PC-3 (cell line): ENCODE measurements at regions not wholly inside any gene's neighbourhood (a gene's known extent, or its start where the extent isn't known, plus 50 kb on each side); places are given as distances from the start of the nearest gene placed in this dataset.

Source experiments
- ATAC-seq: fragments of 200-7000 bp; cut with Tn5 transposase; 2 replicates; pipeline ENCODE4 v1.9.1; 2020; ENCODE audit warnings: mild to moderate bottlenecking, moderate library complexity
- BruUV-seq: library from RNA; stranded (reverse); fragments of 400-500 nt; replicated peaks from 2 replicates; lab custom pipeline; 2021; lab: Mats Ljungman, UMichigan
- CTCF ChIA-PET: fragments of 300-600 bp; sonication (Branson Sonifier 250); formaldehyde crosslinking; loops from one replicate; lab custom pipeline; 2022; ENCODE audit warnings: antibody characterized with exemption; lab: Charles Lee
- POLR2A ChIA-PET: fragments of 300-600 bp; sonication (Branson Sonifier 250); formaldehyde crosslinking; loops from one replicate; lab custom pipeline; 2022; ENCODE audit warnings: antibody characterized with exemption; ENCODE audit not compliant: unreplicated experiment; lab: Charles Lee
- DNase-seq: peaks from one replicate; pipeline ENCODE4 v3.0.0-alpha.2; 2015
- H2AFZ ChIP-seq: fragments of 300-600 bp; sonication (generic); 2 replicates; pipeline ENCODE4 v1.6.0; 2016; ENCODE audit warnings: antibody characterized with exemption, low read length
- H3F3A ChIP-seq: fragments of 300-600 bp; sonication (generic); one replicate; pipeline ENCODE4 v1.6.0; 2017; ENCODE audit warnings: antibody characterized with exemption, low read length, control low read depth, mild to moderate bottlenecking; ENCODE audit not compliant: unreplicated experiment
- H3K27ac ChIP-seq: fragments of 300-600 bp; sonication (generic); 2 replicates; pipeline ENCODE4 v1.5.1; 2016; ENCODE audit warnings: mild to moderate bottlenecking, low read length
- H3K27me3 ChIP-seq: fragments of 300-600 bp; sonication (generic); 2 replicates; pipeline ENCODE4 v1.6.1; 2016; ENCODE audit warnings: low read length, mixed read lengths
- H3K36me3 ChIP-seq: fragments of 300-600 bp; sonication (generic); 2 replicates; pipeline ENCODE4 v1.6.1; 2016; ENCODE audit warnings: low read depth, mixed run types, low read length, mixed read lengths
- H3K4me1 ChIP-seq: fragments of 300-600 bp; sonication (generic); 2 replicates; pipeline ENCODE4 v1.5.1; 2016; ENCODE audit warnings: low read length; ENCODE audit not compliant: insufficient read depth
- H3K4me2 ChIP-seq: fragments of 300-600 bp; sonication (generic); 2 replicates; pipeline ENCODE4 v1.6.0; 2016; ENCODE audit warnings: low read length
- H3K4me3 ChIP-seq: fragments of 300-600 bp; sonication (generic); 2 replicates; pipeline ENCODE4 v1.5.1; 2016; ENCODE audit warnings: mild to moderate bottlenecking, low read length, mixed read lengths
- H3K79me2 ChIP-seq: fragments of 300-600 bp; sonication (generic); 2 replicates; pipeline ENCODE4 v1.6.1; 2017; ENCODE audit warnings: low read length, mixed read lengths
- H3K9ac ChIP-seq: fragments of 300-600 bp; sonication (generic); 2 replicates; pipeline ENCODE4 v1.6.0; 2016; ENCODE audit warnings: mild to moderate bottlenecking, low read length
- H3K9me2 ChIP-seq: fragments of 300-600 bp; sonication (generic); replicated peaks from 2 replicates; pipeline ENCODE4 v1.6.1; 2016; ENCODE audit warnings: mixed run types, low read length, mixed read lengths
- H3K9me3 ChIP-seq: fragments of 300-600 bp; sonication (generic); 2 replicates; pipeline ENCODE4 v1.6.1; 2016; ENCODE audit warnings: low read length, mixed read lengths
- H4K20me1 ChIP-seq: fragments of 300-600 bp; sonication (generic); 2 replicates; pipeline ENCODE4 v1.6.1; 2016; ENCODE audit warnings: low read length, mixed read lengths
- EZH2 ChIP-seq: fragments of 300-600 bp; sonication (generic); IDR thresholded peaks from one replicate; pipeline ENCODE4 v1.6.1; 2017; ENCODE audit warnings: antibody characterized with exemption, mild to moderate bottlenecking, low read length; ENCODE audit not compliant: unreplicated experiment
- EZH2phosphoT487 ChIP-seq: fragments of 300-600 bp; sonication (generic); IDR thresholded peaks from 2 replicates; pipeline ENCODE4 v1.6.1; 2018; ENCODE audit warnings: mild to moderate bottlenecking, antibody characterized with exemption, low read length, borderline replicate concordance
- intact Hi-C: fragments of 100-400 bp; cut with micrococcal nuclease; formaldehyde crosslinking; loops from 2 replicates; pipeline ENCODE4 v1.9.0; 2023
- TF ChIP-seq, protein P1 (sequence below): fragments of 300-600 bp; sonication (generic); conservative IDR thresholded peaks from 2 replicates; pipeline ENCODE4 v1.5.1; 2017; ENCODE audit warnings: antibody characterized with exemption, low read depth, mild to moderate bottlenecking, low read length

DNA sequence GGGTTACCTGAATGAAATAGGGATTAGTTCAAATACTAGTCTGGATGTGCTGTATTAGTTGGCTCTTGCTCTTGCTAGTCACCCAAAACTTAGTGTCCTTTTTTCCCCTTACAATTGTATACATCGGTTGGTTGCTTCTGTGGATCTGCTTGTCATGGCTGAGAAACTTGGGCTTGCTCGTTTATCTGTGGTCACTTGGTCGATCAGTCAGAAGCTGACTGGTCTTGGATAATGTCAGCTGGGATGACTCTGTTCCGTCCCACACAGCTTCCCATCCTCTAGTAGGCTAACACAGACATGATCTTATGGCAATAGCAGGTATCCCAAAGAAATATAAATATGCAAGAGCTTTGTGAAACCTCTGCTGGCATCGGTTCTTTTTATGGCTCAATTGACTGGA lies 807.4 kb downstream of the MAT2B start:
- no peaks in the 10 kb centered on the region for H4K20me1 ChIP-seq
- H3K79me2 ChIP-seq = no peaks in the 10 kb centered on the region
- H3K9ac ChIP-seq = no peak overlapping the region
- H3F3A ChIP-seq = no peaks in the 10 kb centered on the region
- H3K4me3 ChIP-seq = no peak overlapping the region
- no peaks in the 10 kb centered on the region for H3K9me2 ChIP-seq
- no peaks in the 10 kb centered on the region for H3K4me1 ChIP-seq
- intact Hi-C loops = no loop called here
- DNase-seq = no peak
- no TSS peak for BruUV-seq
- H2AFZ ChIP-seq = no peak overlapping the region
- ATAC-seq = no peak
- H3K27me3 ChIP-seq = no peaks in the 10 kb centered on the region
- peaks cover 5% of the 10 kb centered on the region; the same call in 1 of the 2 replicates for H3K9me3 ChIP-seq
- H3K36me3 ChIP-seq = no peaks in the 10 kb centered on the region
- no peak overlapping the region for H3K4me2 ChIP-seq
- H3K27ac ChIP-seq = no peak overlapping the region
- CTCF ChIA-PET = no interaction called here
- POLR2A ChIA-PET = no interaction called here
- no peak for TF ChIP-seq EZH2phosphoT487
- TF ChIP-seq, protein P1, sequence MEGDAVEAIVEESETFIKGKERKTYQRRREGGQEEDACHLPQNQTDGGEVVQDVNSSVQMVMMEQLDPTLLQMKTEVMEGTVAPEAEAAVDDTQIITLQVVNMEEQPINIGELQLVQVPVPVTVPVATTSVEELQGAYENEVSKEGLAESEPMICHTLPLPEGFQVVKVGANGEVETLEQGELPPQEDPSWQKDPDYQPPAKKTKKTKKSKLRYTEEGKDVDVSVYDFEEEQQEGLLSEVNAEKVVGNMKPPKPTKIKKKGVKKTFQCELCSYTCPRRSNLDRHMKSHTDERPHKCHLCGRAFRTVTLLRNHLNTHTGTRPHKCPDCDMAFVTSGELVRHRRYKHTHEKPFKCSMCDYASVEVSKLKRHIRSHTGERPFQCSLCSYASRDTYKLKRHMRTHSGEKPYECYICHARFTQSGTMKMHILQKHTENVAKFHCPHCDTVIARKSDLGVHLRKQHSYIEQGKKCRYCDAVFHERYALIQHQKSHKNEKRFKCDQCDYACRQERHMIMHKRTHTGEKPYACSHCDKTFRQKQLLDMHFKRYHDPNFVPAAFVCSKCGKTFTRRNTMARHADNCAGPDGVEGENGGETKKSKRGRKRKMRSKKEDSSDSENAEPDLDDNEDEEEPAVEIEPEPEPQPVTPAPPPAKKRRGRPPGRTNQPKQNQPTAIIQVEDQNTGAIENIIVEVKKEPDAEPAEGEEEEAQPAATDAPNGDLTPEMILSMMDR = no peak
- no peak for TF ChIP-seq EZH2

DNA sequence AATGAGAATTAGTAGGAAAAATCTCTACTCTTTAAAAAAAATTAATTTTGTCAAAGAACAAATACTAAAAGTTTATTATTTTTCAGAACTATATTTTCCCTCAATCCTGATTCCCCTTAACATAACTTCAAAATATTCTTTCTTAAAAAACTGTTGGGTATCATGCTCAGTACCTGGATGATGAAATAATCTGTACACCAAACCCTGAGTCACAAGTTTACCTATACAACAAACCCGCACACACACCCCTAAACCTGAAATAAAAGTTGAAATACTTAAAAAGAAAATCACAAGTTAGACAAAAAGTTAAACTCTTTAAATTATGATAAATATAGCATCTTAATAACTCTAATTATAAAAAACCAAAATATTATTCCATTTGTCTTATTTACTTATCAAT lies 812.3 kb downstream of the MAT2B start:
- Histone ChIP-seq H3K9me3 (0 out of 2 replicates have a peak, but pooled peaks cover 5% of the 10 kb centered on the region), H3K79me2 (no peaks in the 10 kb centered on the region), H3K9me2 (no peaks in the 10 kb centered on the region), H2AFZ (no peak overlapping the region), H3K9ac (no peak overlapping the region), H3K4me2 (no peak overlapping the region), H3F3A (no peaks in the 10 kb centered on the region), H3K36me3 (no peaks in the 10 kb centered on the region), H4K20me1 (no peaks in the 10 kb centered on the region), H3K4me1 (no peaks in the 10 kb centered on the region), H3K27me3 (no peaks in the 10 kb centered on the region), H3K4me3 (no peak overlapping the region), H3K27ac (no peak overlapping the region)
- peak; percentile 5 for DNase-seq
- ChIA-PET CTCF (no interaction called here), POLR2A (no interaction called here)
- no TSS peak for BruUV-seq
- TF ChIP-seq EZH2phosphoT487 (no peak), EZH2 (no peak)
- TF ChIP-seq, protein P1 = no peak
- no peak for ATAC-seq
- intact Hi-C loops = no loop called here

GRCh38 chr5:164319161-164319560 lies 813.7 kb downstream of the MAT2B start:
- H3K4me2 ChIP-seq = no peak overlapping the region
- H3K27me3 ChIP-seq = no peaks in the 10 kb centered on the region
- no peaks in the 10 kb centered on the region for H3K79me2 ChIP-seq
- BruUV-seq = no TSS peak
- no peaks in the 10 kb centered on the region for H3K4me1 ChIP-seq
- H3K9me3 ChIP-seq = 0 out of 2 replicates have a peak, but pooled peaks cover 5% of the 10 kb centered on the region
- ChIA-PET POLR2A (no interaction called here), CTCF (no interaction called here)
- ATAC-seq (no peak), DNase-seq (no peak)
- no peaks in the 10 kb centered on the region for H3F3A ChIP-seq
- no peak overlapping the region for H3K27ac ChIP-seq
- H3K9me2 ChIP-seq = no peaks in the 10 kb centered on the region
- no peaks in the 10 kb centered on the region for H3K36me3 ChIP-seq
- no peak overlapping the region for H3K9ac ChIP-seq
- intact Hi-C loops = no loop called here
- no peak overlapping the region for H2AFZ ChIP-seq
- TF ChIP-seq, protein P1 = no peak
- no peak for TF ChIP-seq EZH2
- TF ChIP-seq EZH2phosphoT487 = no peak
- no peak overlapping the region for H3K4me3 ChIP-seq
- no peaks in the 10 kb centered on the region for H4K20me1 ChIP-seq
